Hepatocyte (in vitro differentiated cells): ENCODE measurements at regions not wholly inside any gene's neighbourhood (a gene's known extent, or its start where the extent isn't known, plus 50 kb on each side); places are given as distances from the start of the nearest gene placed in this dataset.

Experiments
- DNase-seq: peaks from one replicate; pipeline ENCODE4 v3.0.0-alpha.2; 2016; ENCODE audit warnings: low spot score
- H2AFZ ChIP-seq: fragments of 200-600 bp; sonication (generic); 2 replicates; pipeline ENCODE4 v1.6.0; 2016; ENCODE audit warnings: antibody characterized with exemption, mild to moderate bottlenecking
- H3K27ac ChIP-seq: fragments of 200-600 bp; sonication (generic); 2 replicates; pipeline ENCODE4 v1.5.1; 2016; ENCODE audit warnings: mild to moderate bottlenecking
- H3K27me3 ChIP-seq: fragments of 200-600 bp; sonication (generic); 2 replicates; pipeline ENCODE4 v1.6.1; 2016
- H3K36me3 ChIP-seq: fragments of 200-600 bp; sonication (generic); replicated peaks from 2 replicates; pipeline ENCODE4 v1.5.1; 2016; ENCODE audit warnings: low read depth; ENCODE audit not compliant: insufficient read depth
- H3K4me1 ChIP-seq: fragments of 200-600 bp; sonication (generic); 2 replicates; pipeline ENCODE4 v1.5.1; 2016; ENCODE audit warnings: mild to moderate bottlenecking, moderate library complexity; ENCODE audit not compliant: insufficient read depth
- H3K4me2 ChIP-seq: fragments of 200-600 bp; sonication (generic); 2 replicates; pipeline ENCODE4 v1.6.0; 2016
- H3K4me3 ChIP-seq: fragments of 200-600 bp; sonication (generic); 2 replicates; pipeline ENCODE4 v1.5.1; 2016; ENCODE audit warnings: mild to moderate bottlenecking
- H3K79me2 ChIP-seq: fragments of 200-600 bp; sonication (generic); 2 replicates; pipeline ENCODE4 v1.6.0; 2017; ENCODE audit warnings: mild to moderate bottlenecking
- H3K9me2 ChIP-seq: fragments of 200-600 bp; sonication (generic); replicated peaks from 2 replicates; pipeline ENCODE4 v1.6.0; 2017; ENCODE audit warnings: mild to moderate bottlenecking; ENCODE audit not compliant: insufficient read depth
- H3K9me3 ChIP-seq: fragments of 200-600 bp; sonication (generic); 2 replicates; pipeline ENCODE4 v1.5.1; 2016; ENCODE audit warnings: low read depth, mild to moderate bottlenecking
- H4K20me1 ChIP-seq: fragments of 200-600 bp; sonication (generic); 2 replicates; pipeline ENCODE4 v1.6.0; 2016; ENCODE audit warnings: mild to moderate bottlenecking; ENCODE audit not compliant: insufficient read depth, poor library complexity, severe bottlenecking
- EZH2 ChIP-seq: fragments of 200-600 bp; sonication (generic); IDR thresholded peaks from 2 replicates; pipeline ENCODE4 v1.6.1; 2016; ENCODE audit warnings: antibody characterized with exemption, mild to moderate bottlenecking, borderline replicate concordance
- EZH2phosphoT487 ChIP-seq: fragments of 200-600 bp; sonication (generic); IDR thresholded peaks from one replicate; pipeline ENCODE4 v1.6.1; 2018; ENCODE audit warnings: antibody characterized with exemption, mild to moderate bottlenecking, low read depth, moderate library complexity; ENCODE audit not compliant: unreplicated experiment, severe bottlenecking
- WGBS: methylation state at CpG from one replicate; pipeline ENCODE4 v1.1.6; 2016; ENCODE audit warnings: low lambda C conversion rate; ENCODE audit errors: missing lambda C conversion rate; 5-methylcytosine and 5-hydroxymethylcytosine counted together
- TF ChIP-seq, protein P1 (sequence below): fragments of 200-600 bp; sonication (generic); IDR thresholded peaks from 2 replicates; pipeline ENCODE4 v1.5.1; 2016; ENCODE audit warnings: antibody characterized with exemption, mild to moderate bottlenecking; ENCODE audit not compliant: poor library complexity

GRCh38 chr22:47231759-47232158, 469.3 kb downstream of the TBC1D22A start:
- Histone ChIP-seq H2AFZ (no peak overlapping the region), H3K9me2 (no peaks in the 10 kb centered on the region), H3K4me3 (no peak overlapping the region), H3K9me3 (no peaks in the 10 kb centered on the region), H3K79me2 (no peaks in the 10 kb centered on the region), H3K4me2 (no peak overlapping the region), H3K36me3 (no peaks in the 10 kb centered on the region), H3K27ac (no peak overlapping the region), H3K27me3 (no peaks in the 10 kb centered on the region), H4K20me1 (no peaks in the 10 kb centered on the region), H3K4me1 (no peaks in the 10 kb centered on the region)
- TF ChIP-seq EZH2 (no peak), EZH2phosphoT487 (no peak)
- TF ChIP-seq, protein P1, sequence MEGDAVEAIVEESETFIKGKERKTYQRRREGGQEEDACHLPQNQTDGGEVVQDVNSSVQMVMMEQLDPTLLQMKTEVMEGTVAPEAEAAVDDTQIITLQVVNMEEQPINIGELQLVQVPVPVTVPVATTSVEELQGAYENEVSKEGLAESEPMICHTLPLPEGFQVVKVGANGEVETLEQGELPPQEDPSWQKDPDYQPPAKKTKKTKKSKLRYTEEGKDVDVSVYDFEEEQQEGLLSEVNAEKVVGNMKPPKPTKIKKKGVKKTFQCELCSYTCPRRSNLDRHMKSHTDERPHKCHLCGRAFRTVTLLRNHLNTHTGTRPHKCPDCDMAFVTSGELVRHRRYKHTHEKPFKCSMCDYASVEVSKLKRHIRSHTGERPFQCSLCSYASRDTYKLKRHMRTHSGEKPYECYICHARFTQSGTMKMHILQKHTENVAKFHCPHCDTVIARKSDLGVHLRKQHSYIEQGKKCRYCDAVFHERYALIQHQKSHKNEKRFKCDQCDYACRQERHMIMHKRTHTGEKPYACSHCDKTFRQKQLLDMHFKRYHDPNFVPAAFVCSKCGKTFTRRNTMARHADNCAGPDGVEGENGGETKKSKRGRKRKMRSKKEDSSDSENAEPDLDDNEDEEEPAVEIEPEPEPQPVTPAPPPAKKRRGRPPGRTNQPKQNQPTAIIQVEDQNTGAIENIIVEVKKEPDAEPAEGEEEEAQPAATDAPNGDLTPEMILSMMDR = no peak
- 53% methylated on average over 7 of the region's 7 CpGs for WGBS
- no peak for DNase-seq

DNA sequence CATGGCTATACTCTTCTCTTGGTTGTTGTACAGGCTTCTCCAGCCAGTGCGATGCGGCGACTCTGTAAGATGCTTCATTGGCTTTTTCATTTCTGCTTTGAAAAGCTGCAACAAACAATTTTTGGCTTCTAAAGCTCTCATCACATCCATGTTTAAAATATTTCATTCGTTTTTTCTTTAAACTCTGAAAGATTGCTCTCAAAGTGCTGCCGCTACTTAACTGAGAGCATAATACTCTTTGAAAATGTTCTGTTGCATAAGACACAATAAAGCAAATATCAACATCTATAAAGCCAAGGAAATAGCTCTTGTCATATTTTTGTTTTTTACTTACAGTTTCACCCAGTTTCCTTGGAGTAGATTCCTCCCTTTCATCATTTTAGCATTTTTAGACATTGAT, 468.3 kb downstream of the TBC1D22A start:
- DNase-seq = no peak
- 83% methylated on average over 5 of the region's 5 CpGs for WGBS
- TF ChIP-seq, protein P1 = no peak
- TF ChIP-seq EZH2phosphoT487 = no peak
- no peak for TF ChIP-seq EZH2

GRCh38 chr22:47230251-47230650, 467.8 kb downstream of the TBC1D22A start:
- Histone ChIP-seq H4K20me1 (no peaks in the 10 kb centered on the region), H3K9me2 (no peaks in the 10 kb centered on the region), H3K9me3 (no peaks in the 10 kb centered on the region), H3K27ac (no peak overlapping the region), H3K36me3 (no peaks in the 10 kb centered on the region), H3K4me2 (no peak overlapping the region), H3K27me3 (no peaks in the 10 kb centered on the region), H2AFZ (no peak overlapping the region), H3K4me1 (no peaks in the 10 kb centered on the region), H3K4me3 (no peak overlapping the region), H3K79me2 (no peaks in the 10 kb centered on the region)
- DNase-seq = no peak
- 69% methylated on average over 7 of the region's 7 CpGs for WGBS
- no peak for TF ChIP-seq EZH2
- no peak for TF ChIP-seq EZH2phosphoT487
- TF ChIP-seq, protein P1 = no peak

More for the DNA sequence above, 468.3 kb downstream of the TBC1D22A start:
- Histone ChIP-seq H3K36me3 (no peaks in the 10 kb centered on the region), H2AFZ (no peak overlapping the region), H3K9me3 (no peaks in the 10 kb centered on the region), H3K27ac (no peak overlapping the region), H4K20me1 (no peaks in the 10 kb centered on the region), H3K4me1 (no peaks in the 10 kb centered on the region), H3K27me3 (no peaks in the 10 kb centered on the region), H3K4me2 (no peak overlapping the region), H3K79me2 (no peaks in the 10 kb centered on the region), H3K9me2 (no peaks in the 10 kb centered on the region), H3K4me3 (no peak overlapping the region)

- no peak overlapping the region for H2AFZ ChIP-seq
- H3K4me3 ChIP-seq = no peak overlapping the region
- DNase-seq = no peak
- no peak overlapping the region for H3K27ac ChIP-seq
- H3K36me3 ChIP-seq = no peaks in the 10 kb centered on the region
- H4K20me1 ChIP-seq = no peaks in the 10 kb centered on the region
- 38% methylated on average over 3 of the region's 3 CpGs for WGBS
- no peaks in the 10 kb centered on the region for H3K79me2 ChIP-seq
- H3K9me2 ChIP-seq = no peaks in the 10 kb centered on the region
- H3K4me1 ChIP-seq = no peaks in the 10 kb centered on the region
- TF ChIP-seq, protein P1 = no peak
- no peaks in the 10 kb centered on the region for H3K27me3 ChIP-seq
- H3K9me3 ChIP-seq = no peaks in the 10 kb centered on the region
- H3K4me2 ChIP-seq = no peak overlapping the region
Measured at GRCh38 chr22:47228767-47229166, 466.3 kb downstream of the TBC1D22A start.
